Endodermal cell (in vitro differentiated cells): ENCODE measurements at regions not wholly inside any gene's neighbourhood (a gene's known extent, or its start where the extent isn't known, plus 50 kb on each side); places are given as distances from the start of the nearest gene placed in this dataset.

Experiments
- DNase-seq: peaks from one replicate; pipeline ENCODE4 v3.0.0-alpha.2; 2017
- H3K27ac ChIP-seq: 2 replicates; pipeline ENCODE4 v1.5.1; 2013; ENCODE audit warnings: mild to moderate bottlenecking, low read depth, low read length, moderate library complexity
- H3K27me3 ChIP-seq: 2 replicates; pipeline ENCODE4 v1.6.1; 2013; ENCODE audit warnings: mild to moderate bottlenecking, low read length, moderate library complexity; ENCODE audit not compliant: insufficient read depth, control insufficient read depth, poor library complexity, severe bottlenecking
- H3K36me3 ChIP-seq: 2 replicates; pipeline ENCODE4 v1.7.0; 2013; ENCODE audit warnings: mild to moderate bottlenecking, low read length, moderate library complexity; ENCODE audit not compliant: control insufficient read depth, insufficient read depth
- H3K4me1 ChIP-seq: one replicate; pipeline ENCODE4 v1.7.0; 2013; ENCODE audit warnings: low read length; ENCODE audit not compliant: control insufficient read depth, insufficient read depth
- H3K4me3 ChIP-seq: 2 replicates; pipeline ENCODE4 v1.5.1; 2013; ENCODE audit warnings: mild to moderate bottlenecking, low read length, moderate library complexity
- H3K9ac ChIP-seq: 2 replicates; pipeline ENCODE4 v1.6.1; 2013; ENCODE audit warnings: mild to moderate bottlenecking, low read length, moderate library complexity; ENCODE audit not compliant: poor library complexity, severe bottlenecking; ENCODE audit errors: extremely low read depth
- H3K9me3 ChIP-seq: 2 replicates; pipeline ENCODE4 v1.6.1; 2013; ENCODE audit warnings: mild to moderate bottlenecking, low read length, moderate library complexity; ENCODE audit not compliant: control insufficient read depth
- H3K27ac Mint-ChIP-seq: 2 replicates; pipeline ENCODE4 v1.8.0; 2020; ENCODE audit warnings: mixed read lengths
- H3K27me3 Mint-ChIP-seq: 2 replicates; pipeline ENCODE4 v1.8.0; 2021; ENCODE audit warnings: mild to moderate bottlenecking, mixed read lengths; ENCODE audit not compliant: insufficient read depth
- H3K36me3 Mint-ChIP-seq: 2 replicates; pipeline ENCODE4 v1.8.0; 2020; ENCODE audit warnings: low read depth, mixed read lengths
- H3K4me1 Mint-ChIP-seq: 2 replicates; pipeline ENCODE4 v1.8.0; 2020; ENCODE audit warnings: mixed read lengths
- H3K4me3 Mint-ChIP-seq: 2 replicates; pipeline ENCODE4 v1.8.0; 2020; ENCODE audit warnings: mild to moderate bottlenecking, moderate library complexity, mixed read lengths
- H3K9me3 Mint-ChIP-seq: 2 replicates; pipeline ENCODE4 v1.8.0; 2020; ENCODE audit warnings: mild to moderate bottlenecking, mixed read lengths
- WGBS, 2 experiments: methylation state at CpG; one replicate each; pipeline versions ENCODE4 v1.1.5 to v1.1.7; 2013; ENCODE audit warnings: missing lambda C conversion rate in 2 of 2, mixed read lengths in 1 of 2; ENCODE audit not compliant: insufficient coverage in 1 of 2, insufficient read length in 1 of 2; 5-methylcytosine and 5-hydroxymethylcytosine counted together
- TF ChIP-seq, protein P1 (sequence below): fragments of 200-600 bp; sonication (generic); conservative IDR thresholded peaks from 2 replicates; pipeline ENCODE4 v1.5.0; 2021; ENCODE audit warnings: antibody characterized with exemption, mild to moderate bottlenecking

- Histone ChIP-seq H3K36me3 (no peaks in the 10 kb centered on the region), H3K27ac (no peak overlapping the region), H3K9ac (no peak overlapping the region), H3K4me1 (peaks cover 2% of the 10 kb centered on the region), H3K9me3 (peaks cover 10% of the 10 kb centered on the region), H3K4me3 (no peak overlapping the region), H3K27me3 (no peaks in the 10 kb centered on the region)
- no peak for DNase-seq
- Mint-ChIP-seq H3K27ac (no peak overlapping the region), H3K27me3 (no peaks in the 10 kb centered on the region), H3K9me3 (peaks cover 27% of the 10 kb centered on the region), H3K36me3 (no peaks in the 10 kb centered on the region), H3K4me1 (peaks cover 8% of the 10 kb centered on the region), H3K4me3 (no peak overlapping the region)
- TF ChIP-seq, protein P1, sequence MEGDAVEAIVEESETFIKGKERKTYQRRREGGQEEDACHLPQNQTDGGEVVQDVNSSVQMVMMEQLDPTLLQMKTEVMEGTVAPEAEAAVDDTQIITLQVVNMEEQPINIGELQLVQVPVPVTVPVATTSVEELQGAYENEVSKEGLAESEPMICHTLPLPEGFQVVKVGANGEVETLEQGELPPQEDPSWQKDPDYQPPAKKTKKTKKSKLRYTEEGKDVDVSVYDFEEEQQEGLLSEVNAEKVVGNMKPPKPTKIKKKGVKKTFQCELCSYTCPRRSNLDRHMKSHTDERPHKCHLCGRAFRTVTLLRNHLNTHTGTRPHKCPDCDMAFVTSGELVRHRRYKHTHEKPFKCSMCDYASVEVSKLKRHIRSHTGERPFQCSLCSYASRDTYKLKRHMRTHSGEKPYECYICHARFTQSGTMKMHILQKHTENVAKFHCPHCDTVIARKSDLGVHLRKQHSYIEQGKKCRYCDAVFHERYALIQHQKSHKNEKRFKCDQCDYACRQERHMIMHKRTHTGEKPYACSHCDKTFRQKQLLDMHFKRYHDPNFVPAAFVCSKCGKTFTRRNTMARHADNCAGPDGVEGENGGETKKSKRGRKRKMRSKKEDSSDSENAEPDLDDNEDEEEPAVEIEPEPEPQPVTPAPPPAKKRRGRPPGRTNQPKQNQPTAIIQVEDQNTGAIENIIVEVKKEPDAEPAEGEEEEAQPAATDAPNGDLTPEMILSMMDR = no peak
- WGBS, 2 experiments = 88 to 95% methylated on average over 2 of the region's 2 CpGs
These were observed 135.0 kb upstream of the SNX2 start for GRCh38 chr5:122639864-122640263.

- Histone ChIP-seq H3K9ac (no peak overlapping the region), H3K36me3 (no peaks in the 10 kb centered on the region), H3K27me3 (no peaks in the 10 kb centered on the region), H3K9me3 (no peaks in the 10 kb centered on the region), H3K4me1 (no peaks in the 10 kb centered on the region), H3K4me3 (no peak overlapping the region), H3K27ac (no peak overlapping the region)
- no peaks in the 10 kb centered on the region for H3K27me3 Mint-ChIP-seq
- H3K27ac Mint-ChIP-seq = no peak overlapping the region
- 74 to 93% methylated on average over 3 of the region's 3 CpGs for WGBS, 2 experiments
- H3K9me3 Mint-ChIP-seq = peaks cover 3% of the 10 kb centered on the region
- H3K4me1 Mint-ChIP-seq = no peaks in the 10 kb centered on the region
- DNase-seq = no peak
- H3K36me3 Mint-ChIP-seq = no peaks in the 10 kb centered on the region
- TF ChIP-seq, protein P1 = no peak
- no peak overlapping the region for H3K4me3 Mint-ChIP-seq
These were observed 125.8 kb upstream of the SNX2 start for GRCh38 chr5:122649080-122649479.

DNA sequence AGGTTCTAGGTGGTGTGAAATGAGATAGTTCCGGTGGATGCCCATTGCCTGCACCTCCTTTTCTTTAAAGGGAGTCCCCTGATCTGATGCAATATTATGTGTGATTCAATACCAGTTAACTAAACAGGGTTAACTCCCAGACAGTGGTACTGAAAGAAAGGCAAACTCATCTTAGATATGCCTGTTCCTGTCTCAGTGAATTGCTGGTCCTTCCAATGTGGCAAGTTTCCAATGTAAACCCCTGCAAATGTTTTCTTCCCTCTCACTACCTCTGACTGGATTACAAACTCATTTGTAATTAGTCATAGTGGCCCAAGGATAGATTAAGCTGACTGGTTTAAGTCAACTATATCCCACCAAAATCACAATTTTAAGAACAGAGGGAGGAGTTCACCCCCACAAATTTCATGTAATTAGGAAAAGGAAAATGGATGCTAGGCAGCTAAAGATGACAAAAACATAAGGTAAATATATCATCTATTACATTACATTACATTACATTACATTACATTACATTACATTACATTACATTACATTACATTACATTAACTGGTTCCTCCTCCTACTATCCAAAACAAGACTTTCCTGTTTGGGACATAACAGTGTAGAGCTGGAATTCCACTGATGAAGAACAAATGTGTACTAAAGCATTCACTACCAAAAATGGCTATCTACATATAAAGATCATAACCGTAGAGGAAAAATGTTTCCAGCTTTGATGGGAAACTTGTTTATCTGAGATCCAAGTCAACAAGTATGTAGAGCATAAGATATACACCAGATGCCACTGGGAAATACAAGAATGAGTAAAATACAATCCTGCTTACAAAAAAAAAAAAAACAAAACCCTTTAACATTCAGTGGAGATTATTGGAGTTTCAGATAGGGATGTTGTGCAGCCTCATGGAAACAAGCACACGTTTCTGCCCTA, 121.5 kb upstream of the SNX2 start:
- H3K4me3 ChIP-seq = no peak overlapping the region
- 94 to 100% methylated on average over 1 to 3 of the region's 3 CpGs for WGBS, 2 experiments
- no peak overlapping the region for H3K27ac Mint-ChIP-seq
- no peak overlapping the region for H3K9ac ChIP-seq
- H3K27ac ChIP-seq = no peak overlapping the region
- no peaks in the 10 kb centered on the region for H3K36me3 Mint-ChIP-seq
- H3K9me3 ChIP-seq = no peaks in the 10 kb centered on the region
- DNase-seq = no peak
- H3K4me1 Mint-ChIP-seq = no peaks in the 10 kb centered on the region
- H3K4me1 ChIP-seq = no peaks in the 10 kb centered on the region
- H3K9me3 Mint-ChIP-seq = peaks cover 3% of the 10 kb centered on the region
- no peaks in the 10 kb centered on the region for H3K27me3 Mint-ChIP-seq
- H3K27me3 ChIP-seq = no peaks in the 10 kb centered on the region
- H3K36me3 ChIP-seq = no peaks in the 10 kb centered on the region
- H3K4me3 Mint-ChIP-seq = no peak overlapping the region
- TF ChIP-seq, protein P1 = no peak
